ENCODE measurements at regions not wholly inside any gene's neighbourhood (a gene's known extent, or its start where the extent isn't known, plus 50 kb on each side); places are given as distances from the start of the nearest gene placed in this dataset.

GRCh38 chr18:51578406-51578980 is 381.0 kb upstream of the MEX3C start:
- TF ChIP-seq EZH2 (IDR thresholded peaks at IDR 0.05) (no peak), POLR2AphosphoS5 (IDR thresholded peaks at IDR 0.05; ENCODE audit: borderline replicate concordance, low read depth, low read length) (no peak), FOXP2 (optimal IDR thresholded peaks at IDR 0.05; ENCODE audit: control extremely low read depth, extremely low read length, insufficient read depth) (no peak)
